MM.1S (cell line): ENCODE measurements at regions not wholly inside any gene's neighbourhood (a gene's known extent, or its start where the extent isn't known, plus 50 kb on each side); places are given as distances from the start of the nearest gene placed in this dataset.

Experiments
- DNase-seq: peaks from one replicate; pipeline ENCODE4 v3.0.0-alpha.2; 2015
- H2AFZ ChIP-seq: fragments of 300-600 bp; sonication (generic); 2 replicates; pipeline ENCODE4 v1.6.0; 2016; ENCODE audit warnings: antibody characterized with exemption, low read length
- H3F3A ChIP-seq: fragments of 300-600 bp; sonication (generic); 2 replicates; pipeline ENCODE4 v1.6.1; 2016; ENCODE audit warnings: mild to moderate bottlenecking, antibody characterized with exemption, low read length, moderate library complexity, mixed read lengths; ENCODE audit not compliant: insufficient read depth
- H3K27ac ChIP-seq: fragments of 300-600 bp; sonication (generic); 2 replicates; pipeline ENCODE4 v1.5.1; 2016; ENCODE audit warnings: mild to moderate bottlenecking, low read length
- H3K27me3 ChIP-seq: fragments of 300-600 bp; sonication (generic); replicated peaks from 2 replicates; pipeline ENCODE4 v1.6.0; 2016; ENCODE audit warnings: low read length; ENCODE audit not compliant: insufficient read depth
- H3K36me3 ChIP-seq: fragments of 300-600 bp; sonication (generic); replicated peaks from 2 replicates; pipeline ENCODE4 v1.6.1; 2016; ENCODE audit warnings: mild to moderate bottlenecking, low read length, mixed read lengths; ENCODE audit not compliant: insufficient read depth
- H3K4me1 ChIP-seq: fragments of 300-600 bp; sonication (generic); 2 replicates; pipeline ENCODE4 v1.6.1; 2016; ENCODE audit warnings: low read length, mixed read lengths
- H3K4me2 ChIP-seq: fragments of 300-600 bp; sonication (generic); 2 replicates; pipeline ENCODE4 v1.6.0; 2016; ENCODE audit warnings: low read depth, low read length
- H3K4me3 ChIP-seq: fragments of 300-600 bp; sonication (generic); 2 replicates; pipeline ENCODE4 v1.5.1; 2016; ENCODE audit warnings: low read length, mixed read lengths
- H3K79me2 ChIP-seq: fragments of 300-600 bp; sonication (generic); 2 replicates; pipeline ENCODE4 v1.6.1; 2016; ENCODE audit warnings: mixed run types, low read length, mixed read lengths
- H3K9ac ChIP-seq: fragments of 300-600 bp; sonication (generic); 2 replicates; pipeline ENCODE4 v1.6.1; 2016; ENCODE audit warnings: low read length, mixed read lengths
- H3K9me2 ChIP-seq: fragments of 300-600 bp; sonication (generic); replicated peaks from 2 replicates; pipeline ENCODE4 v1.6.1; 2016; ENCODE audit warnings: mild to moderate bottlenecking, low read length, mixed read lengths; ENCODE audit not compliant: insufficient read depth
- H3K9me3 ChIP-seq: fragments of 300-600 bp; sonication (generic); replicated peaks from 2 replicates; pipeline ENCODE4 v1.6.1; 2016; ENCODE audit warnings: mild to moderate bottlenecking, low read length, mixed read lengths; ENCODE audit not compliant: insufficient read depth
- H4K20me1 ChIP-seq: fragments of 300-600 bp; sonication (generic); 2 replicates; pipeline ENCODE4 v1.6.1; 2016; ENCODE audit warnings: mild to moderate bottlenecking, low read length, moderate library complexity, mixed read lengths; ENCODE audit not compliant: insufficient read depth
- EZH2 ChIP-seq: fragments of 300-600 bp; sonication (generic); optimal IDR thresholded peaks from 2 replicates; pipeline ENCODE3; 2017; ENCODE audit warnings: low read depth, mild to moderate bottlenecking, antibody characterized with exemption, low read length, mixed read lengths
- EZH2phosphoT487 ChIP-seq: fragments of 300-600 bp; sonication (generic); IDR thresholded peaks from 2 replicates; pipeline ENCODE4 v1.6.1; 2018; ENCODE audit warnings: antibody characterized with exemption, low read length
- TF ChIP-seq, protein P1 (sequence below): fragments of 300-600 bp; sonication (generic); IDR thresholded peaks from 2 replicates; pipeline ENCODE4 v1.5.1; 2016; ENCODE audit warnings: antibody characterized with exemption, low read length, mixed read lengths

DNA sequence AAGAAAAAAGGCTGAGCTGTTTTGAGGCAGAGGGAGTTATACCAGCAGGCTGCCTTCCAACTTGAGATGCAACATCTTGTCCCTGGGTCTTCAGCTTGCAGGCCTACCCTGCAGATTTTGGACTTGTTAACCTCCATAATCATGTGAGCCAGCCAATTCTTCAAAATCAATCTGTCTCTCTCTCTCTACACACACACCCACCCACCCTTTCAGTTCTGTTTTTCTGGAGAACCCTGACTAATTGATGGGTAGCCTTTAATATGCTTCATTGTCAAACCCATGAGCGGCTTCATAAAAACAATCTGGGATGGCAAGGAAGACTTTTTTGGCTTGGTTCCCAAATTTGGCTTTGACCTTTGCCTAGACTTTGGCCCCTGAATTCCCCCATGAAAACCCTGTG is 113.9 kb downstream of the TMX1 start:
- H3F3A ChIP-seq: no peaks in the 10 kb centered on the region
- no peak overlapping the region for H2AFZ ChIP-seq
- H3K79me2 ChIP-seq: no peaks in the 10 kb centered on the region
- TF ChIP-seq EZH2: no peak
- TF ChIP-seq, protein P1, sequence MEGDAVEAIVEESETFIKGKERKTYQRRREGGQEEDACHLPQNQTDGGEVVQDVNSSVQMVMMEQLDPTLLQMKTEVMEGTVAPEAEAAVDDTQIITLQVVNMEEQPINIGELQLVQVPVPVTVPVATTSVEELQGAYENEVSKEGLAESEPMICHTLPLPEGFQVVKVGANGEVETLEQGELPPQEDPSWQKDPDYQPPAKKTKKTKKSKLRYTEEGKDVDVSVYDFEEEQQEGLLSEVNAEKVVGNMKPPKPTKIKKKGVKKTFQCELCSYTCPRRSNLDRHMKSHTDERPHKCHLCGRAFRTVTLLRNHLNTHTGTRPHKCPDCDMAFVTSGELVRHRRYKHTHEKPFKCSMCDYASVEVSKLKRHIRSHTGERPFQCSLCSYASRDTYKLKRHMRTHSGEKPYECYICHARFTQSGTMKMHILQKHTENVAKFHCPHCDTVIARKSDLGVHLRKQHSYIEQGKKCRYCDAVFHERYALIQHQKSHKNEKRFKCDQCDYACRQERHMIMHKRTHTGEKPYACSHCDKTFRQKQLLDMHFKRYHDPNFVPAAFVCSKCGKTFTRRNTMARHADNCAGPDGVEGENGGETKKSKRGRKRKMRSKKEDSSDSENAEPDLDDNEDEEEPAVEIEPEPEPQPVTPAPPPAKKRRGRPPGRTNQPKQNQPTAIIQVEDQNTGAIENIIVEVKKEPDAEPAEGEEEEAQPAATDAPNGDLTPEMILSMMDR: no peak
- no peak overlapping the region for H3K9ac ChIP-seq
- H3K36me3 ChIP-seq: no peaks in the 10 kb centered on the region
- H3K9me3 ChIP-seq: no peaks in the 10 kb centered on the region
- DNase-seq: no peak
- H3K4me2 ChIP-seq: no peak overlapping the region
- H3K9me2 ChIP-seq: no peaks in the 10 kb centered on the region
- no peaks in the 10 kb centered on the region for H4K20me1 ChIP-seq
- H3K27me3 ChIP-seq: no peaks in the 10 kb centered on the region
- H3K4me3 ChIP-seq: no peak overlapping the region
- H3K4me1 ChIP-seq: no peaks in the 10 kb centered on the region
- H3K27ac ChIP-seq: no peak overlapping the region

DNA sequence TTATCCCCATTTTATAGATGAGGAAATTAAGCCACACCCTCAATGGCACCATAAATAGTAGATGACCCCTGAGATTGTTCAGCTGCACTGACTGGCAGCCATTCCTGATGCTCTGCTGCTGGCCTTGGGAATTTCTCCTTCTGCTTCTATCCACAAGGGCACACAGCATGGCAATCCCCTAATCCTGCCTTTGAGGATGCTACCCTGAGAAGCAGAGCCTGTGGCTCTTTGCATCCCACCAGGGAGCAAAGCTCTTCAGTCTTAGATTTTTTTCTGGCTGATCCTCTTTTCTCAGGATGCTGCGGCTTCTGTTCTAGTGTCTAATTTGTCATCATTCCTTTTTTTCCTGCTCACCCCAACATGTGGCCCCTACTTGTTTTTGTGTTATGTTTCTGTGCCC is 114.8 kb downstream of the TMX1 start:
- Histone ChIP-seq H3K4me1 (no peaks in the 10 kb centered on the region), H3K27ac (no peak overlapping the region), H3K9me3 (no peaks in the 10 kb centered on the region), H3K9ac (no peak overlapping the region), H3K79me2 (no peaks in the 10 kb centered on the region), H2AFZ (no peak overlapping the region), H3K9me2 (no peaks in the 10 kb centered on the region), H3F3A (no peaks in the 10 kb centered on the region), H3K36me3 (no peaks in the 10 kb centered on the region), H3K4me2 (no peak overlapping the region), H3K4me3 (no peak overlapping the region), H3K27me3 (no peaks in the 10 kb centered on the region), H4K20me1 (no peaks in the 10 kb centered on the region)
- TF ChIP-seq, protein P1: no peak
- TF ChIP-seq EZH2phosphoT487: no peak
- no peak for TF ChIP-seq EZH2
- no peak for DNase-seq

DNA sequence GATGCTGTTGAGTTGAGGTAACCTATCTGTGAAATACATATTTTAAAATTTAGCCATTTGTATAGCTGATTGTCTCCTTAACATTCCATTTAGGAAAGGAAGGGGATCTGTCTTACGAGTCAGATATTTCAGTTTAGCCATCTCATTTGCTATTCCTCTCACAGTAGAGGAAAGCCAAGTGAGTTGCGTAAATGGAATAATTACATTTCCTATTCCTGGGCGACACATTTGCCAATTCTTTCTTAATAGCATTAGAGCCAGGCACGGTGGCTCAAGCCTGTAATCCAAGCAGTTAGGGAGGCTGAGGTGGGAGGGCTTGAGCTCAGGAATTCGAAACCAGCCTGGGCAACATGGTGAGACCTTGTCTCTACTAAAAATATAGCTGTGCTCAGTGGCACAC is 116.3 kb downstream of the TMX1 start:
- no peak overlapping the region for H2AFZ ChIP-seq
- H3K79me2 ChIP-seq: no peaks in the 10 kb centered on the region
- no peaks in the 10 kb centered on the region for H3F3A ChIP-seq
- no peak overlapping the region for H3K4me2 ChIP-seq
- H3K9me3 ChIP-seq: no peaks in the 10 kb centered on the region
- no peaks in the 10 kb centered on the region for H3K9me2 ChIP-seq
- no peak for DNase-seq
- no peak overlapping the region for H3K9ac ChIP-seq
- TF ChIP-seq EZH2 (no peak), EZH2phosphoT487 (no peak)
- TF ChIP-seq, protein P1: no peak
- no peak overlapping the region for H3K27ac ChIP-seq
- H3K27me3 ChIP-seq: no peaks in the 10 kb centered on the region
- no peaks in the 10 kb centered on the region for H3K4me1 ChIP-seq
- no peaks in the 10 kb centered on the region for H4K20me1 ChIP-seq
- H3K36me3 ChIP-seq: no peaks in the 10 kb centered on the region
- no peak overlapping the region for H3K4me3 ChIP-seq
